PC-9 (cell line): ENCODE measurements at regions not wholly inside any gene's neighbourhood (a gene's known extent, or its start where the extent isn't known, plus 50 kb on each side); places are given as distances from the start of the nearest gene placed in this dataset.

ENCODE experiments used
- BruUV-seq: library from RNA; stranded (reverse); fragments of 400-500 nt; replicated peaks from 2 replicates; lab custom pipeline; 2021; lab: Mats Ljungman, UMichigan
- CTCF ChIA-PET: fragments of 300-600 bp; sonication (Branson Sonifier 250); formaldehyde crosslinking; loops from one replicate; lab custom pipeline; 2022; ENCODE audit warnings: antibody characterized with exemption; lab: Charles Lee
- POLR2A ChIA-PET: fragments of 300-600 bp; sonication (Branson Sonifier 250); formaldehyde crosslinking; loops from one replicate; lab custom pipeline; 2022; ENCODE audit warnings: antibody characterized with exemption; ENCODE audit not compliant: unreplicated experiment; lab: Charles Lee
- DNase-seq, 2 experiments: peaks; one replicate each; pipeline versions ENCODE4 v3.0.0 to v3.0.0-alpha.2; 2015 to 2022; ENCODE audit warnings: mixed read lengths in 1 of 2
- H2AFZ ChIP-seq: fragments of 200-600 bp; sonication (generic); 2 replicates; pipeline ENCODE4 v1.8.1; 2017; ENCODE audit warnings: antibody characterized with exemption
- H3F3A ChIP-seq: fragments of 200-600 bp; sonication (generic); 2 replicates; pipeline ENCODE4 v1.8.1; 2017; ENCODE audit warnings: antibody characterized with exemption, mild to moderate bottlenecking, low read depth; ENCODE audit not compliant: insufficient read depth
- H3K27ac ChIP-seq: fragments of 200-600 bp; sonication (generic); 2 replicates; pipeline ENCODE4 v1.6.1; 2016; ENCODE audit warnings: mixed run types
- H3K27me3 ChIP-seq: fragments of 200-600 bp; sonication (generic); 2 replicates; pipeline ENCODE4 v1.6.1; 2016; ENCODE audit warnings: low read depth, mixed run types; ENCODE audit not compliant: insufficient read depth
- H3K36me3 ChIP-seq: fragments of 200-600 bp; sonication (generic); 2 replicates; pipeline ENCODE4 v1.6.1; 2016; ENCODE audit warnings: low read depth, mixed run types
- H3K4me1 ChIP-seq: fragments of 200-600 bp; sonication (generic); replicated peaks from 2 replicates; pipeline ENCODE4 v1.6.1; 2016; ENCODE audit warnings: mixed run types; ENCODE audit not compliant: insufficient read depth
- H3K4me2 ChIP-seq: fragments of 200-600 bp; sonication (generic); 2 replicates; pipeline ENCODE4 v1.6.1; 2017; ENCODE audit warnings: mixed run types
- H3K4me3 ChIP-seq: fragments of 200-600 bp; sonication (generic); 2 replicates; pipeline ENCODE4 v1.6.1; 2016; ENCODE audit warnings: mixed run types
- H3K79me2 ChIP-seq: fragments of 200-600 bp; sonication (generic); 2 replicates; pipeline ENCODE4 v1.6.1; 2017; ENCODE audit warnings: low read depth, mixed run types
- H3K9me2 ChIP-seq: fragments of 200-600 bp; sonication (generic); 2 replicates; pipeline ENCODE4 v1.8.1; 2017; ENCODE audit warnings: mild to moderate bottlenecking; ENCODE audit not compliant: insufficient read depth
- H3K9me3 ChIP-seq: fragments of 200-600 bp; sonication (generic); 2 replicates; pipeline ENCODE4 v1.8.1; 2016; ENCODE audit warnings: low read depth; ENCODE audit not compliant: insufficient read depth
- H4K20me1 ChIP-seq: fragments of 200-600 bp; sonication (generic); 2 replicates; pipeline ENCODE4 v1.8.1; 2017; ENCODE audit not compliant: insufficient read depth
- EZH2 ChIP-seq: fragments of 200-600 bp; sonication (generic); IDR thresholded peaks from 2 replicates; pipeline ENCODE4 v1.8.0; 2017; ENCODE audit warnings: antibody characterized with exemption, low read depth
- intact Hi-C: fragments of 100-400 bp; cut with micrococcal nuclease; formaldehyde crosslinking; loops from one replicate; pipeline ENCODE4 v1.10.0; 2022; ENCODE audit not compliant: unreplicated experiment
- TF ChIP-seq, protein P1 (sequence below): fragments of 200-600 bp; sonication (generic); conservative IDR thresholded peaks from 2 replicates; pipeline ENCODE4 v1.6.1; 2017; ENCODE audit warnings: mixed run types, antibody characterized with exemption, mild to moderate bottlenecking, moderate library complexity

- H3K4me1 ChIP-seq, result no peaks in the 10 kb centered on the region
- BruUV-seq, result no TSS peak
- no peaks in the 10 kb centered on the region for H3K9me3 ChIP-seq
- no peak overlapping the region for H3K27ac ChIP-seq
- no peak overlapping the region for H2AFZ ChIP-seq
- H3K9me2 ChIP-seq, result no peaks in the 10 kb centered on the region
- no peak overlapping the region for H3K4me3 ChIP-seq
- H3K79me2 ChIP-seq, result no peaks in the 10 kb centered on the region
- ChIA-PET CTCF (interaction anchor here (0.5 kb wide), 1 partner anchor 21 kb away, joined by 6 read pairs; no protein-coding TSS in a partner anchor), POLR2A (no interaction called here)
- H3F3A ChIP-seq, result no peaks in the 10 kb centered on the region
- intact Hi-C loops, result no loop called here
- no peaks in the 10 kb centered on the region for H4K20me1 ChIP-seq
- peaks cover 15% of the 10 kb centered on the region for H3K27me3 ChIP-seq
- no peaks in the 10 kb centered on the region for H3K36me3 ChIP-seq
- TF ChIP-seq, protein P1, sequence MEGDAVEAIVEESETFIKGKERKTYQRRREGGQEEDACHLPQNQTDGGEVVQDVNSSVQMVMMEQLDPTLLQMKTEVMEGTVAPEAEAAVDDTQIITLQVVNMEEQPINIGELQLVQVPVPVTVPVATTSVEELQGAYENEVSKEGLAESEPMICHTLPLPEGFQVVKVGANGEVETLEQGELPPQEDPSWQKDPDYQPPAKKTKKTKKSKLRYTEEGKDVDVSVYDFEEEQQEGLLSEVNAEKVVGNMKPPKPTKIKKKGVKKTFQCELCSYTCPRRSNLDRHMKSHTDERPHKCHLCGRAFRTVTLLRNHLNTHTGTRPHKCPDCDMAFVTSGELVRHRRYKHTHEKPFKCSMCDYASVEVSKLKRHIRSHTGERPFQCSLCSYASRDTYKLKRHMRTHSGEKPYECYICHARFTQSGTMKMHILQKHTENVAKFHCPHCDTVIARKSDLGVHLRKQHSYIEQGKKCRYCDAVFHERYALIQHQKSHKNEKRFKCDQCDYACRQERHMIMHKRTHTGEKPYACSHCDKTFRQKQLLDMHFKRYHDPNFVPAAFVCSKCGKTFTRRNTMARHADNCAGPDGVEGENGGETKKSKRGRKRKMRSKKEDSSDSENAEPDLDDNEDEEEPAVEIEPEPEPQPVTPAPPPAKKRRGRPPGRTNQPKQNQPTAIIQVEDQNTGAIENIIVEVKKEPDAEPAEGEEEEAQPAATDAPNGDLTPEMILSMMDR, result no peak
- no peak for TF ChIP-seq EZH2
- DNase-seq, result no peak
- H3K4me2 ChIP-seq, result no peak overlapping the region
Measured at GRCh38 chr6:166757232-166758135, 130.4 kb upstream of the RPS6KA2 start.

GRCh38 chr6:166754218-166755030 lies 127.4 kb upstream of the RPS6KA2 start:
- TF ChIP-seq EZH2, result no peak
- TF ChIP-seq, protein P1, result no peak
- no TSS peak for BruUV-seq
- CTCF ChIA-PET, result no interaction called here
- Histone ChIP-seq H3K79me2 (no peaks in the 10 kb centered on the region), H3K4me3 (no peak overlapping the region), H3K4me2 (no peak overlapping the region), H3K4me1 (no peaks in the 10 kb centered on the region), H3F3A (no peaks in the 10 kb centered on the region), H3K9me2 (no peaks in the 10 kb centered on the region), H3K27ac (no peak overlapping the region), H3K9me3 (no peaks in the 10 kb centered on the region), H4K20me1 (no peaks in the 10 kb centered on the region), H2AFZ (no peak overlapping the region), H3K36me3 (no peaks in the 10 kb centered on the region), H3K27me3 (peaks cover 15% of the 10 kb centered on the region; the same call in 1 of the 2 replicates)
- POLR2A ChIA-PET, result no interaction called here
- no peak for DNase-seq
- intact Hi-C loops, result no loop called here

DNA sequence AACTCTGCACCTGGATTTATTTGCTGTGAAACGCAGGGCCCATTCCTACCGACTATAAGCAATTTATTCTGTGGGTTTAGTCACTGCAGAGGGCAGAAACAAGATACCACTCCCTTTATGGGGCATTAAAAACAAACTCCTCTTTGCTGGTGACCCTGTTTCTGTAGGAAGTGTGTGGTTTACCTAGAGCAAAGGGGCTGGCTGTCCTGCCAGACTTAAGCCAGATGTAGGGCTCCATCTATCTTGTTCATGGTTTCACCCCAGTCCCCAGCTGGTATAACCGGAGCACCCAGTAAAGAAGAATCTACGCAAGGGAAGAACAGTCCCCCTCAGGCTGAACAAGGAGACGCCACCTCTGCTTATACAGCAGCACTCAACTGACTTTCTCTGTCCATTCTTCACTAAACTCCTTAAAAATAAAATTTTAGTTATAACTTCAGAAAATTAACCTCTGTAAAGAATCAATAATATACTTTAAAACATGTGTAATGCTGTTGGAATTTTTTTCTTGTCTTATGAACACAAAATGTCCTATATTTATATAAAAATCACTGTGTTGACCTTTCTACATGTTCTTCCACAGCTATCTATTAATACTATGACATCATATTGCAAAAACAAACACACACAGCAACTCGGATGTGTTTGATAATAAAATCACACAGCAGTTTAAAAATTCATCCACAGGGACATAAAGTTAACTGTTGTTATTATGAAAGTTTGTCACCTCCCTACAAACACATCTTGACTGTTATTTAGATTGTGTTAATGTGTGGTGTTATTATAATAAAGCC lies 126.1 kb upstream of the RPS6KA2 start:
- H3K4me1 ChIP-seq, result no peaks in the 10 kb centered on the region
- peaks cover 9% of the 10 kb centered on the region; the same call in 1 of the 2 replicates for H3K27me3 ChIP-seq
- no peaks in the 10 kb centered on the region for H3K9me2 ChIP-seq
- CTCF ChIA-PET, result no interaction called here
- no peaks in the 10 kb centered on the region for H3K9me3 ChIP-seq
- no peaks in the 10 kb centered on the region for H3K79me2 ChIP-seq
- TF ChIP-seq EZH2, result no peak
- TF ChIP-seq, protein P1, result no peak
- H4K20me1 ChIP-seq, result no peaks in the 10 kb centered on the region
- H3K36me3 ChIP-seq, result no peaks in the 10 kb centered on the region
- H3K27ac ChIP-seq, result no peak overlapping the region
- H3K4me3 ChIP-seq, result no peak overlapping the region
- DNase-seq, result no peak
- no TSS peak for BruUV-seq
- no peaks in the 10 kb centered on the region for H3F3A ChIP-seq
- POLR2A ChIA-PET, result no interaction called here
- H3K4me2 ChIP-seq, result no peak overlapping the region
- H2AFZ ChIP-seq, result no peak overlapping the region
- intact Hi-C loops, result no loop called here
